GM12864 (cell line): ENCODE measurements at regions not wholly inside any gene's neighbourhood (a gene's known extent, or its start where the extent isn't known, plus 50 kb on each side); places are given as distances from the start of the nearest gene placed in this dataset.

ENCODE experiments used
- DNase-seq: peaks from one replicate; pipeline ENCODE4 v3.0.0-alpha.2; 2011; ENCODE audit warnings: low read depth
- H3K4me3 ChIP-seq: 2 replicates; pipeline ENCODE4 v1.5.1; 2011; ENCODE audit warnings: mild to moderate bottlenecking, low read depth, low read length, control low read depth
- TF ChIP-seq, protein P1 (sequence below): IDR thresholded peaks from 2 replicates; pipeline ENCODE4 v1.5.1; 2011; ENCODE audit warnings: low read depth, mild to moderate bottlenecking, moderate library complexity, low read length, control low read depth, inconsistent platforms; ENCODE audit errors: missing control alignments

DNA sequence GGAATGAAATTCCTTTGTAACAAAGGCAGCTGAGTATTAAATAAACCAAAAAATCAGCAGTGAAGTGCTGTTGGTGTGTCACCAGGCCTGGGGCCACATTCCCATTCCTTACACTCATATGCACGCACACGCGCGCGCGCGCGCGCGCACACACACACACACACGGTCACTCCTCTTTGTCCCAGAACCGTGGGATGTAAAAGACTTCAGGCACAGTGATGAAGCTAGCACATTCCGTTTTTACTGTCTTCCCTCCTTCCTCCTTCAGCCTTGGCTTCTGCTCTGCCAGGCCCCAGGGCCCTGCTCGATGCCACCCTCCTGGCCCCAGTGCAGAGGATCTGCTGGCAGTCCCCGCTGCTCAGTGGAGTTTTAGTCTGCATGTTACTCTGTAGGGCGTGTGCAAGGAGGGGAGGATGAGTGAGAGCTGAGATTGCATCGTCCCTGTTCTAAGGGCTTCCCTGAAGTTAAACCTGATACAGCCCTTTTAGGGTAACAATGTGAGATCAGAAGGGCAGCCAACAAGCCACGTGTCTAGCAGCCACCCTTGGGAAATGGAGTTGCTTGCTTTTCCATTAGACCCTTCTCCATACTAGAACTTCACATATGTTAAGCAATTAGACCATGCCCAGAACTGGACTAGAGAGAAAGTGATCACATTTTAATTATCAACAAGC lies 71.7 kb upstream of the WDR26 start:
- no peak for DNase-seq
- no peak overlapping the region for H3K4me3 ChIP-seq
- TF ChIP-seq, protein P1, sequence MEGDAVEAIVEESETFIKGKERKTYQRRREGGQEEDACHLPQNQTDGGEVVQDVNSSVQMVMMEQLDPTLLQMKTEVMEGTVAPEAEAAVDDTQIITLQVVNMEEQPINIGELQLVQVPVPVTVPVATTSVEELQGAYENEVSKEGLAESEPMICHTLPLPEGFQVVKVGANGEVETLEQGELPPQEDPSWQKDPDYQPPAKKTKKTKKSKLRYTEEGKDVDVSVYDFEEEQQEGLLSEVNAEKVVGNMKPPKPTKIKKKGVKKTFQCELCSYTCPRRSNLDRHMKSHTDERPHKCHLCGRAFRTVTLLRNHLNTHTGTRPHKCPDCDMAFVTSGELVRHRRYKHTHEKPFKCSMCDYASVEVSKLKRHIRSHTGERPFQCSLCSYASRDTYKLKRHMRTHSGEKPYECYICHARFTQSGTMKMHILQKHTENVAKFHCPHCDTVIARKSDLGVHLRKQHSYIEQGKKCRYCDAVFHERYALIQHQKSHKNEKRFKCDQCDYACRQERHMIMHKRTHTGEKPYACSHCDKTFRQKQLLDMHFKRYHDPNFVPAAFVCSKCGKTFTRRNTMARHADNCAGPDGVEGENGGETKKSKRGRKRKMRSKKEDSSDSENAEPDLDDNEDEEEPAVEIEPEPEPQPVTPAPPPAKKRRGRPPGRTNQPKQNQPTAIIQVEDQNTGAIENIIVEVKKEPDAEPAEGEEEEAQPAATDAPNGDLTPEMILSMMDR, result no peak

DNA sequence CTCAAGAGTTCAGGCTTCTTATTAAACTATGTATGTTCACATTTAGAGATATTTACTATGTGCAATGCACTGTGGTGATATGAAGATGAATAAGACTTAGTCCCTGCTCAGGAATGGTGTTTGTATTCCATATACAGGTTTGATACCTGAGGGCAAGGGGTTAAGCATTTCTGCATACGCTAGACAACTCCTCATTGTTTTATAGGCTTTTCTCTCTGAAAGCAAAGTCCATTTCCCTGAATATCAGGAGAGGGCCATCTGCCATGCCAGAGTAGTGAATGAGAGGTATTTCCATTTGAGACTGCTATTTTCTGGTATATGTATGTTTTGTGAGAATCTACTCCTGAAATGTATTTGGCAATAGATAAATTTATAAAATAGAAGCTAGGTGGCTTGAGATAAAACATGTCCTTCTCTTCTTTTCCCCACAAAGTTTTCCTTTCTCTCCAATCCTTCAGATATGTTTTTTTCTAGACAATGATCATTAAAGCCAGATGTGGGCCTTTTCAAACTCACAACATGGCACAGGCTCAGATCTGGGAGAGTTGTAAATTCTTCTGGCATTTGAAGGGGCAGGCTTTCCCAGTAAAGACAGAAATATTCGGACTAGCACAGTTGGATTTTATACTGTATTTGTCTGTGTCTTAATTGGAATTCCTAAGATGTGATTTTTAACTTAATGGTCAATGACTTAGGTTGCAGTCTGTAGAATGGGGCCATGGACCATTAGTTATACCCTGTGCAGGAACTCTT lies 73.3 kb upstream of the WDR26 start:
- DNase-seq, result no peak
- H3K4me3 ChIP-seq, result no peak overlapping the region
- TF ChIP-seq, protein P1, result no peak

DNA sequence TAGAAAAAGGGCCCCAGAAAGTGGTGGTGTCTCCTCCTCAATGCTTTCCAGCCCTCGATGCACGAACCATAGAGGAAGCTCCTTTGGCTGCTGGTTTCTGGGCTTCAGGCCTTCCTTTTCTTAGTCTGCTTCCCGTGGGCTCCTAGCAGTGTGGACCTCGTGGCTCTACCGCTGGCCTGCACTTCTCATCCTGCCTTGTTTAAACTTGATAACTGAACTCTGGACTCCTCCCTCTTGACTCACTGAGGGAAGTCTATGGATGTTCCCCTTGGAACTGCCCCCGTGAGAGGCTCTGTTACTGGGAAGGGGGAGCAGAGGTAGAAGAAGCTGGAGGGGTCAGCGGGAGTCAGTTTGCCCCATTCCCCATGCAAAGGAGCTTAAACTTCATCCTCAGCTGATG lies 75.3 kb upstream of the WDR26 start:
- TF ChIP-seq, protein P1, result no peak
- no peak overlapping the region for H3K4me3 ChIP-seq
- no peak for DNase-seq

DNA sequence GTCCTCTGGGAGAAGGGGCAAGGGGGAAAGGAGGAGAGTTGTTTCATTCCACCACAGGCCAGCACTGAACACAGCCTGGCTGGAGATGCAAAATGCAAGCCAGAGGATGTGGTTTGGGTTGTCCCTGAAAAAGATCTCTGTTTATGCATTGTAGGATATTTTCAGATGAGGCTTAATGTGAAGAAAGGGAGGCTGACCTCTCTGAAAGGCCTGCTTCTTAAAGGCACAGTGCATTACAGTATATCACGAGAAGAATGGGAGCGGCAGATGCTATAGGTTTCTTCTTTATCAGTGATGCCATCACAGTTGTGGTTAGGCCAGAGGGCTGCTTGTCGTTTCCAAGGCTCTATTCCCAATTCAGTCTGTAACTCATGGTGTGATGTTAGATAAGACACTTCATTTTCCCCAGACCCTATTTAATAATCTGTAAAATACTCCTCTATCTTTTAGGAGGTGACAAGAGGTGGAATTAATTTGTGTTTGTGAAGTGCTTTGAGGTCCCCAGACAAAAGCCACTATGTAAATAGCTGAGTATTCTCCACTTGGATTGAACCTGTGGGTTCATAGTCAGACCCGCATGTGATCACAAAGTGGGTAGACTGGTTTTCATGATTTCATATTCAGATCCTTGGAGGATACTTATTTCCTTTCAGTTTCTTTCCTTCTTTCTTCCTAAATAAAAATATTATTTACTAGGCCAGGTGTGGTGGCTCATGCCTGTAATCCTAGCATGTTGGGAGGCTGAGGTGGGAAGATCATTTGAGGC lies 76.5 kb upstream of the WDR26 start:
- TF ChIP-seq, protein P1, result no peak
- H3K4me3 ChIP-seq, result no peak overlapping the region
- no peak for DNase-seq

DNA sequence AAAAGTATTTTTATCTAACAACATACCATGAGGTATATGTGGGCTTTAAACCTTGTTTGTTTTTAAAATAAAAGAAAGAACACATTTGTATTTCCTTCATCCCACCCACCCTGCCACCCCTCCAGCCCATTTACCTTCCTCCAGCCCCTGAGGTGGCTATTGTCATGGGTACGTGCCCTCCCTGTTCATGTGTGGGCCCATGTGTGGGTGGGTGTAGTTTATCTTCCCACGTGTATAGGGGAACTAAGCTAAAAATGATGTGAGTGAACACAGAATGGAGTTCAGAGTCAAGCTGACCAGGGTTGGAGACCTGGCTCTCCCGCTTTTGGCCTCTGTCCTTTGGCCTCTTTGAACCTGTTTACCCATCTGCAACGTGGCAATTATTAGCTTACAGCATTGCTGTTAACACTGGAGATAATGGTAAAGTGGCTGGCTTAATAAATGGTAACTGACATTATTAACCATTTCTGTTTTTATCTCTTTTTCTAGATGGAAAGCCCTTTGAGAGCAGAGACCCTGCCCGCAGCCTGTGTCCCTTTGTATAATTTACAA lies 78.1 kb upstream of the WDR26 start:
- H3K4me3 ChIP-seq, result no peak overlapping the region
- TF ChIP-seq, protein P1, result no peak
- no peak for DNase-seq

DNA sequence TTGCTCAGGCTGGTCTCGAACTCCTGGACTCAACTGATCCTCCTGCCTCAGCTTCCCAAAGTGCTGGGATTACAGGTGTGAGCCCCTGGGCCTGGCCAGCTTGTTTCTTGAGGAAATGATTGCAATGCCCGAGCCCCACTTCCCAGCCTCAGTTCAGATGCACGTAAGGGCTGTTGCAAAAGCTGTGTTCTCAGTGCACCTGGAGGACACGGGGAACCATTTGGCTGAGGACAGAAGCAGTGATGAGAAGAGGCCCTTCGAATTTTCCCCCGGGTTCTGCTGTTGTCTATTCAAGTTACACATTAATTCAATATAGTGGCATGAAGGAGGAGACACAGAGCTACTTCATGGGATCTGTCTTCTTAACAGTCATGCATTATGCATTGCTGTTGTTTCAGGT lies 78.8 kb upstream of the WDR26 start:
- TF ChIP-seq, protein P1, result no peak
- DNase-seq, result no peak
- no peak overlapping the region for H3K4me3 ChIP-seq
